OCI-LY7 (cell line): ENCODE measurements at regions not wholly inside any gene's neighbourhood (a gene's known extent, or its start where the extent isn't known, plus 50 kb on each side); places are given as distances from the start of the nearest gene placed in this dataset.

ENCODE experiments used
- EZH2phosphoT487 ChIP-seq: fragments of 200-600 bp; sonication (generic); IDR thresholded peaks from 2 replicates; pipeline ENCODE4 v1.6.1; 2018; ENCODE audit warnings: low read depth, borderline replicate concordance, mild to moderate bottlenecking, mixed run types, antibody characterized with exemption, low read length, moderate library complexity, mixed read lengths
- TF ChIP-seq, protein P1 (sequence below): fragments of 200-600 bp; sonication (generic); conservative IDR thresholded peaks from 2 replicates; pipeline ENCODE4 v1.5.1; 2014; ENCODE audit warnings: mild to moderate bottlenecking, antibody characterized with exemption, low read length, moderate library complexity, mixed read lengths

DNA sequence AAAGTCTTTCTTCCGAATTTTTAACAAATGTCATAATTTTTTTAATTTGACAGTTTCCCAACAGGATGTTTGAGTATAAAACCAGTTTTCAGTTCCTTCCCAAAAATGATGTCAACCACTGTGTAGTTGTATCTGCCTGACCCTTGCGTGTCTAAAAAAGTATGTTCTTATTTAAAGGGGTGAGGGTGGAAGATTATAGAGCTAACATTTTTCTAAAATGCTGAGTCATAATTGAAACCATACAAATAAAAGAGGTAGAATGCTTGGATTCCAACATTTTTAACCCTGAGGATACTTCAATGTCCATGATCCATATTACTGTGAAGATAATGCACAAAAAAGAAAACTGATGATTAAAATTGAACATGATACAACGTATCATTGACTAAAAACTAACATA is 1388.8 kb downstream of the UQCRFS1 start:
- no peak for TF ChIP-seq EZH2phosphoT487
- TF ChIP-seq, protein P1, sequence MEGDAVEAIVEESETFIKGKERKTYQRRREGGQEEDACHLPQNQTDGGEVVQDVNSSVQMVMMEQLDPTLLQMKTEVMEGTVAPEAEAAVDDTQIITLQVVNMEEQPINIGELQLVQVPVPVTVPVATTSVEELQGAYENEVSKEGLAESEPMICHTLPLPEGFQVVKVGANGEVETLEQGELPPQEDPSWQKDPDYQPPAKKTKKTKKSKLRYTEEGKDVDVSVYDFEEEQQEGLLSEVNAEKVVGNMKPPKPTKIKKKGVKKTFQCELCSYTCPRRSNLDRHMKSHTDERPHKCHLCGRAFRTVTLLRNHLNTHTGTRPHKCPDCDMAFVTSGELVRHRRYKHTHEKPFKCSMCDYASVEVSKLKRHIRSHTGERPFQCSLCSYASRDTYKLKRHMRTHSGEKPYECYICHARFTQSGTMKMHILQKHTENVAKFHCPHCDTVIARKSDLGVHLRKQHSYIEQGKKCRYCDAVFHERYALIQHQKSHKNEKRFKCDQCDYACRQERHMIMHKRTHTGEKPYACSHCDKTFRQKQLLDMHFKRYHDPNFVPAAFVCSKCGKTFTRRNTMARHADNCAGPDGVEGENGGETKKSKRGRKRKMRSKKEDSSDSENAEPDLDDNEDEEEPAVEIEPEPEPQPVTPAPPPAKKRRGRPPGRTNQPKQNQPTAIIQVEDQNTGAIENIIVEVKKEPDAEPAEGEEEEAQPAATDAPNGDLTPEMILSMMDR, result no peak
